GM18502 (cell line): ENCODE measurements at regions not wholly inside any gene's neighbourhood (a gene's known extent, or its start where the extent isn't known, plus 50 kb on each side); places are given as distances from the start of the nearest gene placed in this dataset.
A peak's percentile ranks its signal among the peaks of the same experiment; 100 is the strongest.

Experiments
- ATAC-seq: cut with Tn5 transposase; IDR thresholded peaks from one replicate; pipeline ENCODE4 v1.9.1; 2021; ENCODE audit warnings: mild to moderate bottlenecking; ENCODE audit not compliant: unreplicated experiment, poor library complexity

GRCh38 chrX:39839371-39839770, 258.4 kb downstream of the BCOR start:
- ATAC-seq = no peak

DNA sequence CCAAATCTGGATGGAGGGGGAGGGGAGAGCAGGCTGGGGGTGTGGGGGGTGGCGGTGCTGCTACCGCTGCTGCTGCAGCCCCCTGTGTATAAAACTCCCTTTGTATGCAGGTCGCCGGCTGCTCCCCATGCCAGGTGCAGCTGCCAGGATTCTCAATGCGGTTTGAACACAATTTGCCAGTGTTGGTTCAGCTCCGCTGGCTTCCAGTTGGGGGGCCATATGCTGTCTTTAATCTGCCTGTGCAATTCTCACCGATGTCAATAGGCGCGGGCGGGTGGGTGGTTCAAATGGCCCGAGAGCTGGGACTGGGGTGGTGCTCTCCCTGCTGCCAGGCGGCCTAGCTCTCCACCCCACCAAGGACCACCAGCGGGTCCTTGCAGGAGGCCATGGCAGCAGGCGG, 257.6 kb downstream of the BCOR start:
- ATAC-seq = no peak

- ATAC-seq = no peak
Measured at GRCh38 chrX:39840581-39841093, 257.1 kb downstream of the BCOR start.

- ATAC-seq = no peak
Measured at GRCh38 chrX:39841604-39842003, 256.2 kb downstream of the BCOR start.

DNA sequence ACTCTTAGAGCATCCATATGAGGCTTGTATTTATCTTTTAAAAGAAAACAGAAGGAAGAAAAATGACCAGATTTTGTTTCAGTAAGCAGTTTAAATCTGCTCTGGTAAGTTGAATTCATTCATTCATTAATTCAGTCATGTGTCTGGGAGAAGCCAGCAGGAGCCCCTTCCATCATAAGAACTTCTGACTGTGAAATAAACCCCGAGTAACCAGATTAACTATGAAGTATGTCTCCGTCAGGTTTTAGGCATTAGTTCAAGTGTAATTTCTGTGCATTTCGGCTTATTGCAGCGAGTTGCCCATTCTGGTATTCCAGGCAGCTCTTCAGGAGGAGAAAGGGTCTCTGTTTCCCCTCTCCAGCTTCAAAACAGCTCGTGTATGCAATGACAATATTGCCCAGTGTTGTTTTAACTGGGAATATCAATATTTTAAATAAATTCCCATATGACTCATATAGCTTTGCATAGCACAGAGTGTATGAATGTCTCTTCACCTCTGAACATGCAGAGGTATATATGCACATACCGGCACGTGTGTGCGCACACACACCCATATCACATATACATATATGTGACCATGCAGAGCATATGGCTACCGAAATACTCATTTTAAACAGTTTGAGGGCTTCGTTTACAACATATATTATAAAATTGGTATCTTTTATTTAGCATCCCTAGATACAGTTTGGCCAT, 255.3 kb downstream of the BCOR start:
- ATAC-seq = no peak

DNA sequence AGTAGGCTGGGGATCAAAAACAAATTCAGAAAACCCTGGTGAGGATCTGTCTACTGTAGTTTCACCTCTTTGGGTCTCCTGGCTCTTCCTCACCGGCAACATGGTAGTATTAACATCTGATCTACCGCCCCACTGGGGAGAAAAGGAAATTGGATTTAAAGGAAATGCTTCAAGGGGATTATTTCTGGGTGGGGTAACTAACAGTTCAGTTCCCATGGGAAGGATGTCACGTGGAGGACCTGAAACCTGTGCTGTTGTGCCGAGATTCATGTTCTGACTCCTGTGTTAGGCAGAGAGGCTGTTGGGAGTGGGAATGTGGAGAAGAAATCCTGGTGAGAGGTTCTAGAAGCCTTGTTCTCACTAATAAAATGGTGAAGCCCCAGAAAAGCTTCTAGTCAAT, 254.4 kb downstream of the BCOR start:
- ATAC-seq = no peak

DNA sequence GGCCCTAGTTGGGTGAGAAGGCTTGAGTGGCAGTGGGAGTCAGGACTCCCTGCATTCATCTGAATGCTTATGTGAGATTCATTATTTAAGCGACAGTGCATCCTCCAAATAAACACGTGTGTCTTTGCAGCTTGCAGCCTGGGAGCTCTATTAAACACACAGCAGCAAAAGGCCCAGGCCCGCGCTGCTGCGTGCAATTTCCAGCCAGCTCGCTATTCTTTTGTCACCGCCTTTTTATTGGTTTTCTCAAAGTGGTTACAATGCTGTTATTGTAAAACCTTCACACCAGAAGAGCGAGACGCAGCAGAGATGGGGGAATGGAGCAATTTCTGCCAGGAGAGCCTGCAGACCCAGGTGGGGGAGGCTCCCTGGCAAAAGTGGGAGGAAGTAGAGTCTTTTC, 252.5 kb downstream of the BCOR start:
- no peak for ATAC-seq

DNA sequence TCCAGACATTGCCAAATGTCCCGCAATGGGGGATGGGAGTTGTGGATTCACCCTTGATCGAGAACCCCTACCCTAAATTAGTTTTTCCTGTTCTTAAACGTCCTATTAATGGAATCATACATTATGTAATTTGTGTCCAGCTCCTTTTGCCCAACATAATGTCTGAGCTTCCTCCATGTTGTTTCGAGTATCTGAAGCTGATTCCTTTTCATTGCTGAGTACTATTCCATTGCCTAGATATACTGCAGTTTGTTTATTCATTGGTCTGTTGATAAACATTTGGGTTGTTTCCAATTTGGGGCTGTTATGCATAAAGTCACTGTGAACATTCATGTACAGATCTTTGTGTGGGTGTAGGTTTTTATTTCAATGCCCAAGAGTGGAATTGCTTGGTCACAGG, 251.3 kb downstream of the BCOR start:
- ATAC-seq = no peak

- no peak for ATAC-seq
Measured at GRCh38 chrX:39848243-39848642, 249.5 kb downstream of the BCOR start.

DNA sequence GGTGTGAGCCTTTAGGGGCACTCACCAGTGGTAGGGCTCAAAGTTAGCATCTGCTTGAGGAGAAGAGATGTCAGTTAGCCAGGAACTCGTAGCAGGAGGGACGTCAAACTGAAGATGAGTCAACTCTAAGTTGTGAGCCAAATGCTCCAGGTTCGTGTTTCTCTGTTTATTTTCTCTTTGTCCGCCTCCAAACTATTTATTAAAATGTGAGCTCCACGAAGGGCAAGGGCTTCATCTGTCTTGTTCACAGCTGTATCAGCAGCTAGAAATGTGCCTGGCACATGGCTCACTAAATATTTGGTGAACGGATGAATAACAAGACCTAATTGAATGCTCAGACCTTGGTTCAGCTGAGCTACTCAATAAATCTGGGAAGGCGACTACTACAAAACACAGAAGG, 248.9 kb downstream of the BCOR start:
- ATAC-seq = no peak

GRCh38 chrX:39850209-39850608, 247.5 kb downstream of the BCOR start:
- ATAC-seq = no peak

DNA sequence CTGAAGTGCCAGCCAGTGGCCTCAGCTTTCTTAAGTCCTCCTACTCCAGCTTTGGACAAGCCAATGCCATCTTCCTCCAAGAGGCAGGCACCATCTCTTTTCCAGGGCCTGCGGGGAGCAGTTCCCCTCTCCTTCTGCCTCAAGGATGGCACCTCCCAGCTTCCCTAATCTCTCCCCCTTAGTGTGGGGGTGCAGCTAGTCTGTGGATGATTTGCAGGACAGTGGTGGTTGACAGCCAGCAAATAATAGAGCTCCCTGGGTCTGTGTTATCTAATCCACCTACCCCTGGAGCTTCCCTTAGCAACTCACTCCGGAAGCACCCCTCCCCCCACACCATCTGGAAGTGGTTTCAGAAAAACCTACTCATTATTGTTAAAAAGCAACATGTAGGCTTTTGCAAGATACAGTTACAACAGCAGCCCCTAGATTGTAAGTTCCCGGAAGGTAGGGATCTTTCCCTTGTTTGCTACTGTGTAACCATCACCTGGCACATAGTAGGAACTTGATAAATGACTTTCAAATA, 247.1 kb downstream of the BCOR start:
- no peak for ATAC-seq

DNA sequence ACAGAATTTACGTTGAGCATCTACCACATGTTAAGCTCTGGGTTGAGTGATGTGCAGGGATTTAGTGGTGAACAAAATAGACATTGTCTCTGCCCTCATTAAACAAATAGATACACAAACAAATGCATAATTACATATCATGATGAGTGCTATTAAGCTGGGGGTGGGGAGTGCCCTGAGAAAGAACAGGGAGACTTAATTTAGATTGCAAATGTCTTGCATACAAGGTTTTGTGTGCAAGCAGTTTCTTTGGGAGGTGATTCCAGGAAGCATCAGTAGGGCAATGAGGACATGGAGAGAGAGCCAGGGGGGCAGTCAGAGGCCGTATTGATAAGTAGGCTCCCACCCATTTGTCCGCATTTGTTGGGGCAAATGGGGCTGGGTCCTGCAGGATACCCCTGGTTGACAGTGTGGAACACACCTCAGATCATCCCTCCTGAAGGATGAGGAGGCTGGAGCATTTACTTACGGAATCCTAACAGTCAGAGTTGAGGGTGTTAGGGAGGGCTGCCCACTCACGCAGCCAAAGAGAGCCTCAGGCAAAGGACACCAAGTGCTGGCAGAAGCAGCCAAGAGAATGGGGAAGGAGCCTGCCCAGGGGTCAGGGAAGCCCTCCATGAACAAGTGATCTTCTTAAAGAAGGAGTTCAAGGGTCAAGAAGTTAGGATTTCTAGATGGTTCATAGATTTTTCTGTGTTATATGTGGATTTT, 245.9 kb downstream of the BCOR start:
- ATAC-seq = no peak

DNA sequence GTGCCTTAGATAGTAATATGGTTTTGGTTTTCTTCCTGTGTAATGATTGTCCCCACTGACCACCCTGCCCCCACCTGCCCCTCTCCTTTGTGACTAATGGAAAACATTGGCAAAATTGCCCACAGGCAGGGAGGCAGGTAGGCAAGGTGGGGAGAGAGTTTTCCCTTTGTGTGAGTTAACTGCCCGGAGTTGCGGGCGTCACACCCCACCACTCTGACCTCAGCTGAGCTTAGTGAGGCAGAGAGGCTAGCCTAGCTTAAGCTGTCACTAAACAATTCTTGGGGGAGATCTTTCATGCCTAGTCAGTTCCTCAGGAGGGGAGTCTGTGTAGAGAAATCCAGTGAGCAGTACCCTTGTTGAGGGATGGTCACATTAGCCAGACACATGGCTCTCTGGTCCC, 245.3 kb downstream of the BCOR start:
- ATAC-seq = no peak

DNA sequence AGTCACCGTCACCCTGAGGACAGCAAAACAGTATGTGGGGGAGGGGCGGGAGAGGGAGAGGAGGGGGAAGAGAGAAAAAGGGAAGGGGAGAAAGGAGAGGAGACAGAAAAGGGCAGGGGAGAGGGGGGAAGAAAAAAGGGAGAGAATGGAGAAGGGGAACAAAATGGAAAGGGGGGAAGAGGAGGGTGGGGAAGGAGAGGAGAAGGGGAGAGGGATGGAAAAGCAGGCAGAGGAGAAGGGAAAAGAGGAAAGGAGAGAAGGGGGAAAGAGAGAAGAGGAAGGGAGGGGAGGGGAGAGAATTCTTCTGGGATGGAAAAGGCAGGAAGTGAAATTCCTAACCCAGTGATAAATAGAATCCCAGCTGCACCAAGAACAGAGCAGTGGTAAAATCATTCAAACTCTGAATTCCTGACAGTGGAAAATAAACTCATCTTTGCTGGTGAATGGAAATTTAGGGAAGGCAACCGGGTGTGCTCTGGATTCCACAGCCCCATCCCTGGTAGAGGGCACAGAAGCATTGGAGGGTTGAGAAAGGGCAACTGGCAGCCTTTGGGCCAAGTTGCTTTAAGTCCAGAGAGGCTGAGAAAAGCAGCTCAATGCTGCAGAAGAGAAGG, 244.2 kb downstream of the BCOR start:
- ATAC-seq = no peak

DNA sequence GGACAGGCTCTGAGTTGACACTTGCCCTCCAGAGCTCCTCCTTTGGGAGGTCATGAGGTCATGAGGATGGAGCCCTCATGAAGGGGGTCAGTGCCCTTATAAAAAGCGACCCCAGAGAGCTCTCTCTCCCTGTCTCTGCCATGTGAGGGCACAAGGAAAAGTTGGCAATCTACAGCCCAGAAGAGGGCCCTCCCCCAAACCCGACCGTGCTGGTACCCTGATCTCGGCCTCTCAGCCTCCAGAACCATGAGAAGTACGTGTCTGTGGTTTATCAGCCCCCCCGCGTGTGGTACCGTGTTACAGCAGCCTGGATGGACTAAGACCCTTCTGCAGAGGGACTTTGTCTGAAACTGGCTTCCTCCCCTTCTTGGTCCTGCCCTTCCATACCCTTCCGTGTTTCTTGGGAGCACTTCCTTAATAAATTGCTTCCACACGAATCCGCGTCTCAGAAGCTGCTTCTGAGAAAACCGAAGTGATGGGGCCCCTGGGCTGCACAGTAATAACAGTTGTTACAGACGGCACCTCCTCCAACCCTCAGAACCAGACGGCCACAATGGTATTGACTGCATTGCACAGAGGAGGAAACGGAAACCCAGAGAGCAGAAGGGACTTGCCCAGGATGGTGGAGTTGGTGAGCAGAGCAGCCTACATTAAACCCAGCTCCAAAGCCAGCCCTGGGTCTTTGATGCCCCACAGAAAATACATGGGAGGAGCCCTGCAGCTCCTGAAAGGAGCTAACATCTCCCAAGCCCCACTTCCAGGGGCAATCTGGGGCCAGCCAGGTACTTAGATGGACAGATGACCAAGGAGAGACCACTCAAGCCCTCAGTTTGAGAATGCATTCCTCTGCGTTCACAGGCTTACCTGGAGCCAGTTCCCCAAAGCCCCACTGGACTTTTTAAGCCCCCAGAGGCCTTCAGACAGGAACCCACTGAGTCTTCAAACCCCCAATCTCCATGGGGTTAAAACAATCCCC, 242.7 kb downstream of the BCOR start:
- peak; percentile 85 for ATAC-seq

DNA sequence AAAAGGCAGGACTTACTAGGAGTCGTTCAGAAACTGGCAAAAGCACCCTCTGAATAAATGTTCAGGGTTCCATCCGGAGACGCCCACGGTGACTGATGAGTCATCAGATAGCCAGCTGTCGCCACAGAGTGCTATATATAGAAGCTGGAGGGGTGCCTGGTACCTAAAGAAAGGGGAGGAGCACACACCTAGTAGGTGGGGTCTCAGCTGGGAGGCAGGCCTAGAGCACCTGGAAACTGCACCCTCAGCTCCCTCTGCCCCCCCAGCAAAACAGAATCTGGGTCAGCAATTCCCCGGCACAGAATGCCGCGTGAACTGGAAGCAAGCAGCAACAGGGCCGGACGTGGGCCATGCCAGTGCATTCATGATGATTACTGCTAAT, 242.0 kb downstream of the BCOR start:
- peak; percentile 50 for ATAC-seq

DNA sequence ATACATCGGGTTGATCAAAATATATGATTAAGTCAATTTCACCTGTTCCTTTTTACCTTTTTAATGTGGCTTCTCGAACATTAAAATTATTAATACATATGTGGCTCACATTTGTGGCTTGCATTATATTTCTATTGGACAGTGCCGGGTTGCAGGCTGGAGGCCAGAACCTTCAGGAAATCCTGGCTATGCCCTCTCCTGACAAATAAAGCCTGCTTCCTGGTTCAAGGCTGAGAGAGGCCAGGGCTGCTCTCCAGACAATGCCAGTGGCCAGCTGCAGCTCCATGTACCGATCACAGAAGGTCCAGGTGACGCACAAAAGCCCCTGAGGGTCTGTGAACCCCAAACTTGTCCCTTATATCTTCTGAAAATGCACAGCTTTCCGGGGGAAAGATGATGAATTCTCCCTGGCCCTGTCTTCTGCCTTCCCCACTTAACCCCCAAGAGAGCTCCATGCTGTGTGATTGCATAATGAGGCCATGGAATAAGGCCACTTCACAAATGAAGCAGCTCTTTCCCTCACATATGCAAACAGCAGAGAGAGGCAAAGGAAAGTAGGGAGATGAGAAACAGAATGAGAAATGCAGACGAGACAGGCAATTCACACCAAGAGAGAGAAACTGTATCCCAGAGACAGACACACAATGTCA, 241.2 kb downstream of the BCOR start:
- ATAC-seq = no peak

DNA sequence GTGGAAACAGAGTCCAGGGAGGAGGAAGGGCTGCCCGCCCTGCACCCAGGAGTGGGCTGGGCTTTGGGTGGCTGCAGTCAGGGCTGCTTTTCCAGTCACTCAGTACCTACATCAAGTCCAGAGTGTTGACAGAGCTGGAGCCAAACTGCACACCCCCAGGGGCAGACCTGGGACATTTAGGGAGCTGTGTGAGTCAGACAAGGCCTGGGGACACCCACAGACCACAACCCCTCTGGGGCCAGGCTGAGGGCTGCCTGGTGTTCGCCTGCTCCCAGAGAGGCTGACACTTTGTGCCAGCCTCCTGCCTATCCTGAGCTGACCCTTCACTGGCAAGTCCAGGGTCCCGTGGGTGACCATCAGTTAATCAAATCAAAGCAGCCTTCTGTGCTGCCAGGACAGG, 240.0 kb downstream of the BCOR start:
- no peak for ATAC-seq
